NB4 (cell line): ENCODE measurements at regions not wholly inside any gene's neighbourhood (a gene's known extent, or its start where the extent isn't known, plus 50 kb on each side); places are given as distances from the start of the nearest gene placed in this dataset.
"Not testable (repeated sequence)": the region's sequence is repeated elsewhere in the genome, so short reads cannot be mapped to it uniquely, and the experiment has no call there.

Experiments
- POLR2A ChIP-seq: IDR thresholded peaks from 2 replicates; pipeline ENCODE4 v1.6.1; 2011; ENCODE audit warnings: mild to moderate bottlenecking; ENCODE audit not compliant: insufficient read length; ENCODE audit errors: extremely low read depth
- TF ChIP-seq, protein P1 (sequence below): IDR thresholded peaks from one replicate; pipeline ENCODE4 v1.5.1; 2012; ENCODE audit warnings: low read depth, low read length

DNA sequence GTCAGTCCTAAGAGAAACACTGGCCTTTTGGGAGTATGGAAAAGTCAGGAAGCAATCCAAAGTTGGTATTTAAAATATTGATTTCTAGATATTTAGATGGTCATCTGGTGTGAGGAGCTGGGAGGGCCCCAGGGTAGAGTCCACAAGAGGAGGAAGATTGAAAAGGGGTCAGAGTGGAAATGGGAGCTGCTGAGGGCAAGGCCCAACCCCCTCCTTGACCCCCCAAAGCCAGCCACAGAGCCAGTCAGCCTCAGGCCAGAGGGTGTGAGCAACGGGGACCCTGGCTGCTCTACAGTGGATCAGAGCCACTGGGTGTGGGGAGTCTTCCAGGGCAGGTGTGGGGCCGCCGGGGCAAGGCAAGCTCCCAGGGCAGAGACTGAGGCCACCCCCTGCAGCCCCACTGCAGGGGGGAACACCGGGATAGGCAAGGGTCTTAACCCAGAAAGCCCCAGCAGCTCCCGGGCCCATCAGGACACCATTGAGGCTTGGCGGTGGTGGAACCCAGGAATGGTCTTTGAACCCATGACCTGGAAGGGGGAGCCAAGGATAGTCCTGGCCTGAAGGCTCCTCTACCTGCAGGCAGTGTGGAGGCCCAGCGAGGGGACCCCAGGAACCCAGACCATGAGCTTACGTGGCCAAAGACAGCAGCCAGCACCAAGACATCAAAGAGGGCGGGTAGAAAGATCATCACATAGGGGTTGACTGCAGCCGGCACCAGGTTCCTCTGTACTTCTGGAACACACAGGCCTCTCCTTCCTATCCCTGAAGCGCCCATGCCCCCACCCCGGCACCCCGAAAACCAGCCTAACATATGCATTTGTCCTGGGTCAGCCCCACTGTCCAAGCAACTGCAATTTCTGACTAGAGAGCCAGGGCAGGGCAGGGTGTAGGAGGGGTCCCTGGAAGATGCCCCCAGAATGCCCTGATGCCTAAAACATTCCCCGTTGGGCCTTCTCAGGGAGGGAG lies 51.3 kb upstream of the CSPG4 start:
- TF ChIP-seq, protein P1, sequence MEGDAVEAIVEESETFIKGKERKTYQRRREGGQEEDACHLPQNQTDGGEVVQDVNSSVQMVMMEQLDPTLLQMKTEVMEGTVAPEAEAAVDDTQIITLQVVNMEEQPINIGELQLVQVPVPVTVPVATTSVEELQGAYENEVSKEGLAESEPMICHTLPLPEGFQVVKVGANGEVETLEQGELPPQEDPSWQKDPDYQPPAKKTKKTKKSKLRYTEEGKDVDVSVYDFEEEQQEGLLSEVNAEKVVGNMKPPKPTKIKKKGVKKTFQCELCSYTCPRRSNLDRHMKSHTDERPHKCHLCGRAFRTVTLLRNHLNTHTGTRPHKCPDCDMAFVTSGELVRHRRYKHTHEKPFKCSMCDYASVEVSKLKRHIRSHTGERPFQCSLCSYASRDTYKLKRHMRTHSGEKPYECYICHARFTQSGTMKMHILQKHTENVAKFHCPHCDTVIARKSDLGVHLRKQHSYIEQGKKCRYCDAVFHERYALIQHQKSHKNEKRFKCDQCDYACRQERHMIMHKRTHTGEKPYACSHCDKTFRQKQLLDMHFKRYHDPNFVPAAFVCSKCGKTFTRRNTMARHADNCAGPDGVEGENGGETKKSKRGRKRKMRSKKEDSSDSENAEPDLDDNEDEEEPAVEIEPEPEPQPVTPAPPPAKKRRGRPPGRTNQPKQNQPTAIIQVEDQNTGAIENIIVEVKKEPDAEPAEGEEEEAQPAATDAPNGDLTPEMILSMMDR, result not testable (repeated sequence)
- not testable (repeated sequence) for TF ChIP-seq POLR2A
